H9 (cell line): ENCODE measurements at regions not wholly inside any gene's neighbourhood (a gene's known extent, or its start where the extent isn't known, plus 50 kb on each side); places are given as distances from the start of the nearest gene placed in this dataset.

Source experiments
- DNase-seq: peaks from one replicate; pipeline ENCODE4 v3.0.0-alpha.2; 2017
- H2AFZ ChIP-seq: one replicate; pipeline ENCODE4 v1.6.1; 2013; ENCODE audit warnings: mild to moderate bottlenecking, low read length, control low read depth, moderate library complexity
- H2AK5ac ChIP-seq: 2 replicates; pipeline ENCODE4 v1.6.1; 2013; ENCODE audit warnings: low read length, control low read depth, mixed read lengths; ENCODE audit not compliant: insufficient read length
- H2BK120ac ChIP-seq: one replicate; pipeline ENCODE4 v1.6.1; 2013; ENCODE audit warnings: low read depth, mild to moderate bottlenecking, low read length, control low read depth, inconsistent platforms; ENCODE audit not compliant: poor library complexity, severe bottlenecking
- H2BK12ac ChIP-seq: 2 replicates; pipeline ENCODE4 v1.6.1; 2013; ENCODE audit warnings: low read length, control low read depth, mixed read lengths, low read depth; ENCODE audit not compliant: insufficient read length
- H2BK15ac ChIP-seq: 2 replicates; pipeline ENCODE4 v1.6.1; 2013; ENCODE audit warnings: low read depth, low read length, control low read depth
- H2BK20ac ChIP-seq: one replicate; pipeline ENCODE4 v1.6.1; 2013; ENCODE audit warnings: low read depth, mild to moderate bottlenecking, low read length, control low read depth, inconsistent platforms; ENCODE audit not compliant: poor library complexity, severe bottlenecking
- H2BK5ac ChIP-seq: 2 replicates; pipeline ENCODE4 v1.6.1; 2013; ENCODE audit warnings: low read length, control low read depth, mixed read lengths; ENCODE audit not compliant: insufficient read length
- H3K14ac ChIP-seq: 2 replicates; pipeline ENCODE4 v1.6.1; 2013; ENCODE audit warnings: low read length, control low read depth; ENCODE audit not compliant: insufficient read depth
- H3K18ac ChIP-seq: 2 replicates; pipeline ENCODE4 v1.6.1; 2013; ENCODE audit warnings: low read depth, mild to moderate bottlenecking, mixed read lengths, low read length, control low read depth; ENCODE audit not compliant: insufficient read length
- H3K23ac ChIP-seq: 2 replicates; pipeline ENCODE4 v1.6.1; 2013; ENCODE audit warnings: low read length, control low read depth, mixed read lengths, low read depth; ENCODE audit not compliant: insufficient read length
- H3K23me2 ChIP-seq: 2 replicates; pipeline ENCODE4 v1.6.1; 2013; ENCODE audit warnings: low read depth, mild to moderate bottlenecking, mixed read lengths, low read length, control low read depth; ENCODE audit not compliant: insufficient read length, poor library complexity, severe bottlenecking
- H3K27ac ChIP-seq: 2 replicates; pipeline ENCODE4 v1.5.1; 2013; ENCODE audit warnings: low read length, control low read depth, mixed read lengths, low read depth; ENCODE audit not compliant: insufficient read length
- H3K27me3 ChIP-seq: 2 replicates; pipeline ENCODE4 v1.6.1; 2013; ENCODE audit warnings: low read length, control low read depth, inconsistent platforms; ENCODE audit not compliant: insufficient read depth
- H3K4ac ChIP-seq: 2 replicates; pipeline ENCODE4 v1.6.1; 2013; ENCODE audit warnings: low read depth, mild to moderate bottlenecking, control low read depth, inconsistent platforms, low read length, moderate library complexity
- H3K4me1 ChIP-seq: 2 replicates; pipeline ENCODE4 v1.6.1; 2013; ENCODE audit warnings: low read length, control low read depth, inconsistent platforms; ENCODE audit not compliant: insufficient read depth
- H3K4me2 ChIP-seq: 2 replicates; pipeline ENCODE4 v1.6.1; 2013; ENCODE audit warnings: low read length, control low read depth, mixed read lengths; ENCODE audit not compliant: insufficient read length, insufficient read depth
- H3K56ac ChIP-seq: 2 replicates; pipeline ENCODE4 v1.6.1; 2013; ENCODE audit warnings: low read depth, mild to moderate bottlenecking, mixed read lengths, low read length, control low read depth; ENCODE audit not compliant: insufficient read length
- H3K79me1 ChIP-seq: 2 replicates; pipeline ENCODE4 v1.6.1; 2013; ENCODE audit warnings: low read depth, mild to moderate bottlenecking, moderate library complexity, low read length, control low read depth, inconsistent platforms; ENCODE audit not compliant: insufficient read depth, poor library complexity, severe bottlenecking
- H3K79me2 ChIP-seq: 2 replicates; pipeline ENCODE4 v1.6.1; 2013; ENCODE audit warnings: low read length, control low read depth, inconsistent platforms; ENCODE audit not compliant: insufficient read depth
- H3K9ac ChIP-seq: 2 replicates; pipeline ENCODE4 v1.6.1; 2013; ENCODE audit warnings: low read length, control low read depth, mixed read lengths; ENCODE audit not compliant: insufficient read length; ENCODE audit errors: extremely low read depth
- H3K9me3 ChIP-seq: one replicate; pipeline ENCODE4 v1.6.1; 2013; ENCODE audit warnings: low read depth, low read length, inconsistent platforms; ENCODE audit not compliant: control insufficient read depth
- H3T11ph ChIP-seq: one replicate; pipeline ENCODE4 v1.6.1; 2013; ENCODE audit warnings: mild to moderate bottlenecking, low read length, control low read depth, inconsistent platforms
- H4K20me1 ChIP-seq: one replicate; pipeline ENCODE4 v1.6.1; 2013; ENCODE audit not compliant: control insufficient read depth, insufficient read length, insufficient read depth
- H4K5ac ChIP-seq: 2 replicates; pipeline ENCODE4 v1.6.1; 2013; ENCODE audit warnings: low read depth, mild to moderate bottlenecking, mixed read lengths, low read length, control low read depth; ENCODE audit not compliant: insufficient read length
- H4K8ac ChIP-seq: replicated peaks from 2 replicates; pipeline ENCODE4 v1.6.1; 2013; ENCODE audit warnings: low read length, control low read depth, mixed read lengths, low read depth; ENCODE audit not compliant: insufficient read length
- H4K91ac ChIP-seq: 2 replicates; pipeline ENCODE4 v1.6.1; 2013; ENCODE audit warnings: low read depth, mild to moderate bottlenecking, moderate library complexity, mixed read lengths, low read length, control low read depth; ENCODE audit not compliant: insufficient read length
- H3K27ac Mint-ChIP-seq, 3 experiments: 2 replicates in 2 of 3; 3 replicates in 1 of 3; pipeline ENCODE4 v1.8.0; 2020 to 2021; ENCODE audit warnings: mixed read lengths in 3 of 3, mild to moderate bottlenecking in 1 of 3, moderate library complexity in 1 of 3
- H3K27me3 Mint-ChIP-seq: 2 replicates; pipeline ENCODE4 v1.8.0; 2021; ENCODE audit warnings: low read depth, mild to moderate bottlenecking, moderate library complexity, mixed read lengths
- H3K36me3 Mint-ChIP-seq, 3 experiments: 2 replicates in 2 of 3; 3 replicates in 1 of 3; pipeline ENCODE4 v1.8.0; 2020 to 2021; ENCODE audit warnings: low read depth in 3 of 3, mixed read lengths in 3 of 3; ENCODE audit not compliant: insufficient read depth in 1 of 3
- H3K4me1 Mint-ChIP-seq, 2 experiments: 2 replicates each; pipeline ENCODE4 v1.8.0; 2020; ENCODE audit warnings: mixed read lengths in 2 of 2
- H3K4me3 Mint-ChIP-seq, 2 experiments: 2 replicates in 1 of 2; 3 replicates in 1 of 2; pipeline ENCODE4 v1.8.0; 2020 to 2021; ENCODE audit warnings: mild to moderate bottlenecking in 2 of 2, mixed read lengths in 2 of 2, moderate library complexity in 1 of 2
- H3K9me3 Mint-ChIP-seq, 2 experiments: 2 replicates in 1 of 2; 3 replicates in 1 of 2; pipeline ENCODE4 v1.8.0; 2020; ENCODE audit warnings: mild to moderate bottlenecking in 2 of 2, mixed read lengths in 2 of 2, moderate library complexity in 1 of 2
- WGBS: extraction: QIAGEN DNeasy Blood & Tissue Kit; methylation state at CpG from one replicate; pipeline ENCODE4 v1.1.7; 2013; ENCODE audit warnings: missing lambda C conversion rate, low lambda C conversion rate, mixed read lengths; ENCODE audit not compliant: insufficient read length; ENCODE audit errors: extremely low coverage; 5-methylcytosine and 5-hydroxymethylcytosine counted together
- TF ChIP-seq, protein P1 (sequence below): fragments of 200-600 bp; sonication (generic); conservative IDR thresholded peaks from 3 replicates; pipeline ENCODE4 v1.8.0; 2021; ENCODE audit warnings: antibody characterized with exemption, mild to moderate bottlenecking

DNA sequence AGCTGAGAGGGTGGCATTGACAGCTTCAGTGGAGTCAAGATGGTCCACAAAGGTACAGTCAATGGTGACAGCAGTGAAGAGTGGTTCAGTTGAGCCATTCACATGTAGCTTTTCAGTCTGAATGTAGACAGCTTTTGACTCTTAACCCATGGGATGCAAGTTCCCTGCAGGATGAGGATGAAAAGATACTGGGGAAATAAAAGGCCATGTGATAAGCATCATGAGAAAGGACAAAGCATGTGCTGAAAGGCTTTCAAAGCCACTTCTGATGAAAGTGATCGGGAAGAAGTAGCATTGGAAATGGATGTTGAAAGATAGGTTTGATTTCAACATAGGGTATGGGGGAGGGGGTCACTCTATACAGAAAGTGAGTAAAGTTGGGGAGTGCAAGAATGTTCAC lies 182.9 kb downstream of the ETS1 start:
- H2BK12ac ChIP-seq = no peak overlapping the region
- H2BK15ac ChIP-seq = no peak overlapping the region
- no peak overlapping the region for H4K91ac ChIP-seq
- H3K27ac ChIP-seq = no peak overlapping the region
- no peak overlapping the region for H3K4me2 ChIP-seq
- no peak overlapping the region for H4K8ac ChIP-seq
- Mint-ChIP-seq H3K27ac (no peak overlapping the region), H3K9me3 (no peaks in the 10 kb centered on the region; a peak in 1 of 5 replicates), H3K4me3 (no peak overlapping the region), H3K4me1 (peaks cover 0 to 9% of the 10 kb centered on the region in 2 experiments; a peak in 2 of 4 replicates), H3K36me3 (no peaks in the 10 kb centered on the region), H3K27me3 (no peaks in the 10 kb centered on the region)
- no peaks in the 10 kb centered on the region for H3K23me2 ChIP-seq
- TF ChIP-seq, protein P1, sequence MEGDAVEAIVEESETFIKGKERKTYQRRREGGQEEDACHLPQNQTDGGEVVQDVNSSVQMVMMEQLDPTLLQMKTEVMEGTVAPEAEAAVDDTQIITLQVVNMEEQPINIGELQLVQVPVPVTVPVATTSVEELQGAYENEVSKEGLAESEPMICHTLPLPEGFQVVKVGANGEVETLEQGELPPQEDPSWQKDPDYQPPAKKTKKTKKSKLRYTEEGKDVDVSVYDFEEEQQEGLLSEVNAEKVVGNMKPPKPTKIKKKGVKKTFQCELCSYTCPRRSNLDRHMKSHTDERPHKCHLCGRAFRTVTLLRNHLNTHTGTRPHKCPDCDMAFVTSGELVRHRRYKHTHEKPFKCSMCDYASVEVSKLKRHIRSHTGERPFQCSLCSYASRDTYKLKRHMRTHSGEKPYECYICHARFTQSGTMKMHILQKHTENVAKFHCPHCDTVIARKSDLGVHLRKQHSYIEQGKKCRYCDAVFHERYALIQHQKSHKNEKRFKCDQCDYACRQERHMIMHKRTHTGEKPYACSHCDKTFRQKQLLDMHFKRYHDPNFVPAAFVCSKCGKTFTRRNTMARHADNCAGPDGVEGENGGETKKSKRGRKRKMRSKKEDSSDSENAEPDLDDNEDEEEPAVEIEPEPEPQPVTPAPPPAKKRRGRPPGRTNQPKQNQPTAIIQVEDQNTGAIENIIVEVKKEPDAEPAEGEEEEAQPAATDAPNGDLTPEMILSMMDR = no peak
- no peaks in the 10 kb centered on the region for H3K79me1 ChIP-seq
- H3K4me1 ChIP-seq = no peaks in the 10 kb centered on the region
- no peak overlapping the region for H2BK120ac ChIP-seq
- no peak overlapping the region for H2BK20ac ChIP-seq
- H3K4ac ChIP-seq = no peak overlapping the region
- WGBS = no CpG with 5 or more reads among the region's 1 CpG
- H2BK5ac ChIP-seq = no peak overlapping the region
- H3K79me2 ChIP-seq = no peaks in the 10 kb centered on the region
- H2AFZ ChIP-seq = no peak overlapping the region
- no peak overlapping the region for H3K14ac ChIP-seq
- no peak overlapping the region for H3K18ac ChIP-seq
- no peak overlapping the region for H2AK5ac ChIP-seq
- H3K27me3 ChIP-seq = no peaks in the 10 kb centered on the region
- DNase-seq = no peak
- no peak overlapping the region for H3K56ac ChIP-seq
- H3K23ac ChIP-seq = no peak overlapping the region
- H4K20me1 ChIP-seq = no peaks in the 10 kb centered on the region
- no peaks in the 10 kb centered on the region for H3K9me3 ChIP-seq
- no peak overlapping the region for H3T11ph ChIP-seq
- no peak overlapping the region for H4K5ac ChIP-seq
- H3K9ac ChIP-seq = no peak overlapping the region
